ENCODE measurements at regions not wholly inside any gene's neighbourhood (a gene's known extent, or its start where the extent isn't known, plus 50 kb on each side); places are given as distances from the start of the nearest gene placed in this dataset.

DNA sequence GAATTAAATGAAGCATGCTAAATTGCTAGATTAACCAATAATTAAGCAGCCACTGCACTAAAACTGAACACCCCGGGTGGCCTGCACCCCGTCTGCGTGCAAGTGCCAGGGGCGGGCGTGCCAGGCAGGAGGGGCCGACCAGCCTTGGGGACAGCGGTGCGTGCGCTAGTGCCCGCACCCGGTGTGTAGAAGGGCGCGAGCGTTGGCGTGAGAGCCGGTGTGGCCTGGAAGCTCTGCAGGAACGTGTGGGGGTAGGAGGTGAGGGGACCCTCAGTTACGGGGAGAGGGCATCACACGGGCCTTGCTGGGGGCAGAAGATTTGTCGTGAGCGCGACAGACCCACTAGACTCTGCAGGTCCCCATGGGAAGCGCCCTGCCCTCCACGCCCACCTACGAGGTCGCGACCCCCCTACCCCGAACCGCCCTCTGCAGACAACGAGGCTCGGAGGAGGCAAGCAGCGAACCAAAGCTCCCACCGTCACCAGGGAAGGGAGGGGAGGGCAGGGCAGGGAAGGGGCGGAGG, 105.8 kb downstream of the FAM53A start:
- TF ChIP-seq, protein P1, sequence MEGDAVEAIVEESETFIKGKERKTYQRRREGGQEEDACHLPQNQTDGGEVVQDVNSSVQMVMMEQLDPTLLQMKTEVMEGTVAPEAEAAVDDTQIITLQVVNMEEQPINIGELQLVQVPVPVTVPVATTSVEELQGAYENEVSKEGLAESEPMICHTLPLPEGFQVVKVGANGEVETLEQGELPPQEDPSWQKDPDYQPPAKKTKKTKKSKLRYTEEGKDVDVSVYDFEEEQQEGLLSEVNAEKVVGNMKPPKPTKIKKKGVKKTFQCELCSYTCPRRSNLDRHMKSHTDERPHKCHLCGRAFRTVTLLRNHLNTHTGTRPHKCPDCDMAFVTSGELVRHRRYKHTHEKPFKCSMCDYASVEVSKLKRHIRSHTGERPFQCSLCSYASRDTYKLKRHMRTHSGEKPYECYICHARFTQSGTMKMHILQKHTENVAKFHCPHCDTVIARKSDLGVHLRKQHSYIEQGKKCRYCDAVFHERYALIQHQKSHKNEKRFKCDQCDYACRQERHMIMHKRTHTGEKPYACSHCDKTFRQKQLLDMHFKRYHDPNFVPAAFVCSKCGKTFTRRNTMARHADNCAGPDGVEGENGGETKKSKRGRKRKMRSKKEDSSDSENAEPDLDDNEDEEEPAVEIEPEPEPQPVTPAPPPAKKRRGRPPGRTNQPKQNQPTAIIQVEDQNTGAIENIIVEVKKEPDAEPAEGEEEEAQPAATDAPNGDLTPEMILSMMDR (IDR thresholded peaks at IDR 0.05; ENCODE audit: partially characterized antibody, unreplicated experiment): no peak
- H3K27ac Mint-ChIP-seq (ENCODE audit: unreplicated experiment): no peak overlapping the region
- H3K4me3 Mint-ChIP-seq (ENCODE audit: unreplicated experiment): no peak overlapping the region
- DNase-seq: peak; percentile 59
- peaks cover 7% of the 10 kb centered on the region for H3K9me3 Mint-ChIP-seq (ENCODE audit: unreplicated experiment)
- H3K4me1 Mint-ChIP-seq (ENCODE audit: low read depth, unreplicated experiment): peaks cover 3% of the 10 kb centered on the region
- peaks cover 4% of the 10 kb centered on the region for H3K36me3 Mint-ChIP-seq (ENCODE audit: unreplicated experiment)
- peaks cover 8% of the 10 kb centered on the region for H3K27me3 Mint-ChIP-seq (ENCODE audit: unreplicated experiment)

DNA sequence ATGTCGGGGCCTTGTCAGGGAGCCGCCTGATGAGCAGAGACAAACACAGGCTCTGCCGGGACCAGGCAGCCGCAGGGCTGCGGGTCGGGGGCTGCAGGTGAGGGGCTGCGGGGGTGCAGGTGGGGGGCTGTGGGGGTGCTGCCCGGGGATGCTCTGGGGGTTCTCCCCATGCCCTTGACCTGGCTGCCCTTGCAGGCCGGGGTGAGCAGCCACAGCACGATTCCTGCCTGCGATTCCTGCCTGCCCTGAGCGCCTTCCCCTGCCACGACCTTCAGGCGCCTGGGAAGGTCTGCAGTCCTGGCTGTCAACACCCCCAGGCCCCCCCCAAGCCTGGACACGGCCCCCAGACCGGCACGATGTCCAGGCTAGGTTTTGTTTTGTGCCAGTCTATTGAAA, 106.3 kb downstream of the FAM53A start:
- Mint-ChIP-seq H3K4me1 (ENCODE audit: low read depth, unreplicated experiment) (peaks cover 6% of the 10 kb centered on the region), H3K27ac (ENCODE audit: unreplicated experiment) (no peak overlapping the region), H3K9me3 (ENCODE audit: unreplicated experiment) (peaks cover 5% of the 10 kb centered on the region), H3K4me3 (ENCODE audit: unreplicated experiment) (no peak overlapping the region), H3K27me3 (ENCODE audit: unreplicated experiment) (peaks cover 10% of the 10 kb centered on the region), H3K36me3 (ENCODE audit: unreplicated experiment) (peaks cover 4% of the 10 kb centered on the region)
- DNase-seq: peak; percentile 25
- TF ChIP-seq, protein P1 (IDR thresholded peaks at IDR 0.05; ENCODE audit: partially characterized antibody, unreplicated experiment): no peak

DNA sequence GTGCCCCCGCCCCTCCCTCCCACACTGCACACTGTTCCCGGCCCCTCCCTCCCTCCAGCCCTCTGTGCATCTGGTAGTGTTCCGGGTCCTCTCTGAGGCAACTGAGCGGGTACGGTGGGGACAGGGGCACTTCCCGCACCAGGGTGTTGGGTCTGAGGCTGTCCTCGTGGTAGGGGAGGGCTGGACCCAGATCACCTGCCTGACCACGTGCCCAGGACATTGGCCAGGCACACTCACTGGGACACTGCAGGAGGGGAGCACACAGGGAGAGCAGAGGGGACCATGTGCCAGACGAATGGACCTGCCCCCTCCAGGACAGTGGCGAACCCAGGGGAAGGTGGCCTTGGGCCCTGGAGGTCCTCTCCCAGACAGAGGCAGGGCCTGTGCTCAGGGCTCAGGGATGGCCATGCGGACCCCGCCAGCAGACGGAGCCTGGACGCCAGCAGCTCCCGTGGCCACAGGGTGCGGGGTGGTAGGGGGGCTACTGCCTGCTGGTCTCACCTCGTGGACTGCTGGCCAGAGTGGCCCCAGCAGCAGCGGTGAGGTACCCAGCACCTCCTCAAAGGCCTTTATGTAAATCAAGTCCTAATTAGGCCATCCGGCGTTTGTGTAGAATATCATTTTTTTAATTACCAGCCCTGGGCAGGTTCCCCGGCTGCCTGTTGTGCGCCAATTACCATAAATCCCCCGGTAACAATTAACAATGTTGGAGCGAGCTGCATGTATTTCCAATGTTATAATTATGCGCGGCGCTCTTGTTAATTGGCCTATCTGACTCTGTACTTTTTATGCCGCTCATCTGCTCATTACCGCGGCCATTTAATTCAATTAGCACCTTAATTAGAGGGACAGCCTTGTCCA, 106.9 kb downstream of the FAM53A start:
- no peak overlapping the region for H3K4me3 Mint-ChIP-seq (ENCODE audit: unreplicated experiment)
- DNase-seq: peak; percentile 33
- no peak overlapping the region for H3K27ac Mint-ChIP-seq (ENCODE audit: unreplicated experiment)
- H3K36me3 Mint-ChIP-seq (ENCODE audit: unreplicated experiment): peaks cover 4% of the 10 kb centered on the region
- H3K4me1 Mint-ChIP-seq (ENCODE audit: low read depth, unreplicated experiment): peaks cover 6% of the 10 kb centered on the region
- TF ChIP-seq, protein P1 (IDR thresholded peaks at IDR 0.05; ENCODE audit: partially characterized antibody, unreplicated experiment): no peak
- H3K27me3 Mint-ChIP-seq (ENCODE audit: unreplicated experiment): peaks cover 10% of the 10 kb centered on the region
- peaks cover 4% of the 10 kb centered on the region for H3K9me3 Mint-ChIP-seq (ENCODE audit: unreplicated experiment)

DNA sequence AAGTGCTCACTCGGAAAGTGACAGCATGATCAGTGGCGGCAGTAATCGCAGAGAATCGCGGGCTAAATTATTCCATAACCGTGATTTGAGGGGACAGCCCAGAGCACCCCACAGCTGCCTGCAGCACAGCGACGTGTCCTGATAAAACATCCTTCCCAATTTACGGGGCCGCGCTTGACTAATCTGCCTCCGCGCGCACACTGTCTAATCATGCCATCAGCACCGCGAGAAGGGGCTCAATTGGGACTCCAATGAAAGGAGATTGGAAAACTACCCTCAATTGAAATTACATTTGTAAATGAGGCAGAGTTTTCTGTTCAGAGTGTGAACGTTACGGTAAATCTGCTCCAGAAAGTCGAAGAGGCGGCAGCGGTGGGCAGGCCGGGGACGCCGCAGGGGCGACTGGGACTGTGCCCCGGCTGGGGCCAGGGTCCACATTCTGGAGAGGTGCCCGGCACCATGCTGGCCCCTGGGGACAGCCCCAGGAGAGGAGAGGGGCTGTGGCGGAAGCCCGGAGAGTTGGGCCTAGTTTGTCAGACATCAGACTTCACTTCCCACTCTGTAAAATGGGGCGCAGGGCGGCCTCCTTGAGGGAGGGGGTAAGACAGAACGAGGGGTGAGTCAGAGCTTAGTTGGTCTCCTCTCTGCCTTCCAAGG, 107.7 kb downstream of the FAM53A start:
- TF ChIP-seq, protein P1 (IDR thresholded peaks at IDR 0.05; ENCODE audit: partially characterized antibody, unreplicated experiment): no peak
- DNase-seq: peak; percentile 10
- Mint-ChIP-seq H3K36me3 (ENCODE audit: unreplicated experiment) (peaks cover 2% of the 10 kb centered on the region), H3K4me3 (ENCODE audit: unreplicated experiment) (no peak overlapping the region), H3K27me3 (ENCODE audit: unreplicated experiment) (peaks cover 10% of the 10 kb centered on the region), H3K9me3 (ENCODE audit: unreplicated experiment) (peaks cover 3% of the 10 kb centered on the region), H3K27ac (ENCODE audit: unreplicated experiment) (peak overlapping the region; percentile 11), H3K4me1 (ENCODE audit: low read depth, unreplicated experiment) (peaks cover 6% of the 10 kb centered on the region)
